AG09309 (cell line): ENCODE measurements at regions not wholly inside any gene's neighbourhood (a gene's known extent, or its start where the extent isn't known, plus 50 kb on each side); places are given as distances from the start of the nearest gene placed in this dataset.
"Not testable (repeated sequence)": the region's sequence is repeated elsewhere in the genome, so short reads cannot be mapped to it uniquely, and the experiment has no call there.

ENCODE experiments used
- DNase-seq: peaks from one replicate; pipeline ENCODE4 v3.0.0-alpha.2; 2010; ENCODE audit warnings: low read depth
- H3K4me3 ChIP-seq: 2 replicates; pipeline ENCODE4 v1.5.1; 2011; ENCODE audit warnings: mild to moderate bottlenecking, low read depth, low read length, moderate library complexity; ENCODE audit not compliant: control insufficient read depth
- TF ChIP-seq, protein P1 (sequence below): IDR thresholded peaks from 2 replicates; pipeline ENCODE4 v1.5.1; 2011; ENCODE audit warnings: mild to moderate bottlenecking, low read depth, low read length, inconsistent platforms; ENCODE audit not compliant: insufficient read depth, control insufficient read depth; ENCODE audit errors: missing control alignments

DNA sequence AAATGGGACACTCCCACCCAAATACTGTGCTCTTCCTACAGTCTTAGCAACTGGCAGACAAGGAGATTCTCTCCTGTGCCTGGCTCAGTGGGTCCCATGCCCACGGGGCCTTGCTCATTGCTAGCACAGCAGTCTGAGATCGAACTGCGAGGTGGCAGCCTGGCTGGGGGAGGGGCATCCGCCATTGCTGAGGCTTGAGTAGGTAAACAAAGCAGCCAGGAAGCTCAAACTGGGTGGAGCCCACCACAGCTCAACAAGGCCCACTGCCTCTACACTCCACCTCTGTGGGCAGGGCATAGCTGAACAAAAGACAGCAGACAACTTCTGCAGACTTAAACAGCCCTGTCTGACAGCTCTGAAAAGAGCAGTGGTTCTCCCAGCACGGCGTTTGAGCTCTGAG, 174.8 kb downstream of the COL12A1 start:
- H3K4me3 ChIP-seq, DNase-seq: not testable (repeated sequence)

DNA sequence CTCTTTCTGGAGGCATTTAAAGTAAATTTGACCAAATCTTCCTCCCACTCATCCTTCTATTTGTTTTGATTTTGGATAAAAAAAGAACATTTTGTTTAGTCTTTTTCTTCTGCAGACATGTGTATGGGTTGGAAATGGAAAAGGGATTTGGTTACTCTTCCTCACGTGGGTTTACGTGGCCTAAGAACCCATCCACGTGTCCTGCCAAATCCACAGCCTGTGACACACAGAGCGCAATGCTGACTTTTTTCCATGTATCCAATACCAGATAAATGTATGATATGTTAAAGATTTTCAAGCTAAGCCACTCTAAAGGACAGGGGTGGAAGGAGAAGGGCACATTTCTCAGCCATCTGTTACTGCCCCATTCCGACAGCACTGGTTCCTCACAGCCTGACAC, 176.5 kb downstream of the COL12A1 start:
- no peak overlapping the region for H3K4me3 ChIP-seq
- TF ChIP-seq, protein P1, sequence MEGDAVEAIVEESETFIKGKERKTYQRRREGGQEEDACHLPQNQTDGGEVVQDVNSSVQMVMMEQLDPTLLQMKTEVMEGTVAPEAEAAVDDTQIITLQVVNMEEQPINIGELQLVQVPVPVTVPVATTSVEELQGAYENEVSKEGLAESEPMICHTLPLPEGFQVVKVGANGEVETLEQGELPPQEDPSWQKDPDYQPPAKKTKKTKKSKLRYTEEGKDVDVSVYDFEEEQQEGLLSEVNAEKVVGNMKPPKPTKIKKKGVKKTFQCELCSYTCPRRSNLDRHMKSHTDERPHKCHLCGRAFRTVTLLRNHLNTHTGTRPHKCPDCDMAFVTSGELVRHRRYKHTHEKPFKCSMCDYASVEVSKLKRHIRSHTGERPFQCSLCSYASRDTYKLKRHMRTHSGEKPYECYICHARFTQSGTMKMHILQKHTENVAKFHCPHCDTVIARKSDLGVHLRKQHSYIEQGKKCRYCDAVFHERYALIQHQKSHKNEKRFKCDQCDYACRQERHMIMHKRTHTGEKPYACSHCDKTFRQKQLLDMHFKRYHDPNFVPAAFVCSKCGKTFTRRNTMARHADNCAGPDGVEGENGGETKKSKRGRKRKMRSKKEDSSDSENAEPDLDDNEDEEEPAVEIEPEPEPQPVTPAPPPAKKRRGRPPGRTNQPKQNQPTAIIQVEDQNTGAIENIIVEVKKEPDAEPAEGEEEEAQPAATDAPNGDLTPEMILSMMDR: no peak
- no peak for DNase-seq

DNA sequence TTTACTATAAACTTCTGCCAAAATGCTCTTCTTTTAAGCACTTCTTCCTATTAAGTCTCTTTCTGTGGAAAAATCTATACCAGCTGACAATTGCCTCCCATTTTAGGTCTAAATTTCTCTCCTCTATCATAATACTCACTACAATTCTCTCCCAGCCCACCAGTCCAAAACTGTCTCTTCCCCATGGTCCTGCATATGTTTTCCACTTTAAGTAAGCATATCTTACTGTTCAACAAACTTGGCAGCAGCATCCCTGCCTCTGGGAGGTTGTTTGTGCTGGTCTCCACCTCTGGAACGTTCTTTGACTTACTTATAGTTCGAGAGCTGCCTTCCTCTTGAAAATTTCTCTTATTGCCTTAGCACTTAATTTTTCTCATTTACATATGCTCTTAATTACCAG, 180.5 kb downstream of the COL12A1 start:
- DNase-seq: no peak
- TF ChIP-seq, protein P1: no peak
- H3K4me3 ChIP-seq: no peak overlapping the region

DNA sequence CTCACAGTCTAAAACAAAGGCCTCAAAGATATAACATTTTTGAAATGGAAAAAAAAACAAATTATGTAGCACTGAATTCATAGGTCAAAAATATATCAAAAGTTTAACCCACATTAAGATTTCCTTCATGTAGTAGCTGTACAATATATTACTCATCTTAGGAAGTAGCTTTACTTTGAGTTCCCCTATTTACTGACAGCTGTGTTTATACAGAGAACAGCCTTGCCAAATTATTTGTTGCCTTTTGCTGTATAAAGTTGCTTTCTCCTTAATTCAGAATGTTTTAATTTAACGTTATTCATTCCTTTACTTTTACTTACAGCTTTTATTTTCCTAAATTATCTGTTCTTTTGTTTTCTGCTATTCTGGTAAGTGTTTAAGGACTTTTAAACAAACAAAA, 181.0 kb downstream of the COL12A1 start:
- no peak overlapping the region for H3K4me3 ChIP-seq
- DNase-seq: no peak
- TF ChIP-seq, protein P1: no peak

DNA sequence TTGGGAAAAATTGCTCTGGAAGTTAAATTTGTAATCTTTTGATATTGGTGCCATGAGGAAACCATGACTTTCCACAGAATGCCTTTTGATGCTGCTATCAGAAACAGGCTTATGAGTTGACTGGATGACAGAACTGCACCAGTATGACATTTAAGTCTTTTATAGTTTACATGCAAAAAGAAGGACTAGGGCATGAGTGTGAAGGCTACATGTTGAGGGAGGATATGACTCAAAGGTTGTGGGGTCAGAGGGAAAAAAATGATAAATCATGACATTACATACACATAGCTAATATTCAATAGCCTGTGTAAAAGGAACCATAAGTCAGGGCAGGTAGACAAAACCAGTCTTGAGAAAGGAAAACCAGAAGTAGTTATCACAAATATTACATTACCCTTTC, 182.2 kb downstream of the COL12A1 start:
- TF ChIP-seq, protein P1: no peak
- H3K4me3 ChIP-seq: no peak overlapping the region

DNA sequence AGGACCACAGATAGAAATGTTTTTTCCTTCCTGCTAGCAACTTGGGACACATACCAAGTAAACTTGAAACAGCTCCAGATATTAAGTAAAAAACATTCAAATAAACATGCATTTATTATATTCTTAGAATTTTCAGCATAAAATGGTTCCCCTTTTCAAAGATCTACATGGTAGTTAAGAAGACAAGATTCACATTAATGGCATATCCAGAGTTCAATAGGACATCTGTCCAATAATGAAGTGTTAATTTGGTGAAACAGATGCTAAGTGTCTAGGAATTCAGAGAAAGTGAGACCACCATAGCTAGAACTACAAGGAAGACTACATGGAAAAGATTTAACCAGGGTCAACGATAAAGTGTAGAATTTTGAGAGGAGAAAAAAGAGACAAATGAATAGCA, 184.9 kb downstream of the COL12A1 start:
- TF ChIP-seq, protein P1: no peak
- no peak for DNase-seq
- H3K4me3 ChIP-seq: no peak overlapping the region

More for the DNA sequence above, 182.2 kb downstream of the COL12A1 start:
- no peak for DNase-seq

DNA sequence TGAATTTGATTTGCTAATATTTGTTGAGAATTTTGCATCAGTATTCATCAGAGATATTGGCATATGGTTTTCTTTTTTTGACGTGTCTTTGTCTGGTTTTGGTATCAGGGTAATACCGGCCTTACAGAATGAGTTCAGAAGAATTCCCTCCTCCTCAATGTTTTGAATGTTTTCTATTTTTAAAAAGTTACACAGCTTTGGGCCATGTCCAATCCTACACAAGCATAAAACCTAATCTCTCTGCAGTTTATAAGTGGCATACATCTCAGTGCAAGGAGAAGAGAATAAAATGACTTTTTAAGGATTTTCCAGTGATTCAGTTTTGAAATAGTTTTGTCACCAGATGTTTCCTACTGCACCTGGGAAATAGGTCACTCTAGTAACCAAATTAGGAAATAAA, 185.5 kb downstream of the COL12A1 start:
- H3K4me3 ChIP-seq: no peak overlapping the region
- no peak for DNase-seq
- TF ChIP-seq, protein P1: no peak
